ENCODE measurements at regions not wholly inside any gene's neighbourhood (a gene's known extent, or its start where the extent isn't known, plus 50 kb on each side); places are given as distances from the start of the nearest gene placed in this dataset.

- TF ChIP-seq, protein P1, sequence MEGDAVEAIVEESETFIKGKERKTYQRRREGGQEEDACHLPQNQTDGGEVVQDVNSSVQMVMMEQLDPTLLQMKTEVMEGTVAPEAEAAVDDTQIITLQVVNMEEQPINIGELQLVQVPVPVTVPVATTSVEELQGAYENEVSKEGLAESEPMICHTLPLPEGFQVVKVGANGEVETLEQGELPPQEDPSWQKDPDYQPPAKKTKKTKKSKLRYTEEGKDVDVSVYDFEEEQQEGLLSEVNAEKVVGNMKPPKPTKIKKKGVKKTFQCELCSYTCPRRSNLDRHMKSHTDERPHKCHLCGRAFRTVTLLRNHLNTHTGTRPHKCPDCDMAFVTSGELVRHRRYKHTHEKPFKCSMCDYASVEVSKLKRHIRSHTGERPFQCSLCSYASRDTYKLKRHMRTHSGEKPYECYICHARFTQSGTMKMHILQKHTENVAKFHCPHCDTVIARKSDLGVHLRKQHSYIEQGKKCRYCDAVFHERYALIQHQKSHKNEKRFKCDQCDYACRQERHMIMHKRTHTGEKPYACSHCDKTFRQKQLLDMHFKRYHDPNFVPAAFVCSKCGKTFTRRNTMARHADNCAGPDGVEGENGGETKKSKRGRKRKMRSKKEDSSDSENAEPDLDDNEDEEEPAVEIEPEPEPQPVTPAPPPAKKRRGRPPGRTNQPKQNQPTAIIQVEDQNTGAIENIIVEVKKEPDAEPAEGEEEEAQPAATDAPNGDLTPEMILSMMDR (IDR thresholded peaks at IDR 0.05; ENCODE audit: control insufficient read depth, insufficient read depth, low read depth, low read length, missing control alignments), result no peak
- no peak overlapping the region for H3K4me3 ChIP-seq (ENCODE audit: control insufficient read depth, low read depth, low read length)
- no peak for DNase-seq (ENCODE audit: low read depth)
Measured at GRCh38 chr4:128477540-128477939, 189.9 kb upstream of the PGRMC2 start.

DNA sequence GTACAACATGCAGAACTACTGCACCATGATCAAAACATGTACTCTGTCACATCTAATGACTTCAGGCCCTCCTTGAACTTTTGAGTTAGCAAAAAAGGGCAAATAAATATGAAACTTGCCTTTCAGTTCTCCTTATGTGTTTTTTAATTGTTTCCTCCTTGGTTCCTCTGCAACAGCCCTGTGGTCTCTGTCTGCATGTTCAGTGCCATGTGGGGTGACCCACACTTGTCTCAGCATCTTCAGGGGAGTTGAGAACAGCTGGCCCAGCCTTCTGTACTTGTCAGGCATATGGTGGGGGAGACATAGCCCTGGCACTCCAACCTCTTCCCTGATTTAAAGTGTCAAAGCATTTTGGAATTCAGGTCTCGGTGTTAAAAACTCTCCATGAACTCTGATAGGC lies 188.0 kb upstream of the PGRMC2 start:
- no peak for DNase-seq (ENCODE audit: low read depth)
- TF ChIP-seq, protein P1 (IDR thresholded peaks at IDR 0.05; ENCODE audit: control insufficient read depth, insufficient read depth, low read depth, low read length, missing control alignments), result no peak

GRCh38 chr4:128471576-128471975 lies 184.0 kb upstream of the PGRMC2 start:
- TF ChIP-seq, protein P1 (IDR thresholded peaks at IDR 0.05; ENCODE audit: control insufficient read depth, insufficient read depth, low read depth, low read length, missing control alignments), result no peak
- DNase-seq (ENCODE audit: low read depth), result no peak
- no peak overlapping the region for H3K4me3 ChIP-seq (ENCODE audit: control insufficient read depth, low read depth, low read length)

More for the DNA sequence above, 188.0 kb upstream of the PGRMC2 start:
- no peak overlapping the region for H3K4me3 ChIP-seq (ENCODE audit: control insufficient read depth, low read depth, low read length)

DNA sequence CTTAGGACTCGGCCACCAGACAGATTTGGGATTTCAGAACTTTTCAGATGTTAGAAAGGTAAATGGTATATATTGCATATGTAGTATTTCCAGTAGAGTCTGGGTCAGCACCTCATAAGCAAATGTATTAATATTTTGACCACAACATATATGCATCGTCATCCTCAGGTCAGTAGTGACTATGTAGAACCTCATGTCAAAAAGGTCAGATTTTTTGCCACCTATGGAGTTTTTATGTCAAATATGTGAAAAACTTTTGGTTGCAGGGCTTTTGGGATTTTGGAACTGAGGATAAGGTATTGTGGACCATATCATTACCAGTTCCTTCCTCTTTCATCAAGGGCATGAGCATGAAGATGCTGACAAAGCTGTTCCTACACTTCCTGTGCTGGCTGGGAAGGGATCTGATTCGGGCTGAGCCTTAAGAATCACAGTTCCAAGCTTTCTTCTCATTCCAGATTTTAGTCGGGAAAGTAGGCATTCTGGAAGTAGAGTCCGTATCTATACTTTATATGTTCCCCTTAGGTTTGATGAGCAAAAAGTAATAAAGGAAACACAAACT lies 183.0 kb upstream of the PGRMC2 start:
- no peak overlapping the region for H3K4me3 ChIP-seq (ENCODE audit: control insufficient read depth, low read depth, low read length)
- no peak for DNase-seq (ENCODE audit: low read depth)
- TF ChIP-seq, protein P1 (IDR thresholded peaks at IDR 0.05; ENCODE audit: control insufficient read depth, insufficient read depth, low read depth, low read length, missing control alignments), result no peak

DNA sequence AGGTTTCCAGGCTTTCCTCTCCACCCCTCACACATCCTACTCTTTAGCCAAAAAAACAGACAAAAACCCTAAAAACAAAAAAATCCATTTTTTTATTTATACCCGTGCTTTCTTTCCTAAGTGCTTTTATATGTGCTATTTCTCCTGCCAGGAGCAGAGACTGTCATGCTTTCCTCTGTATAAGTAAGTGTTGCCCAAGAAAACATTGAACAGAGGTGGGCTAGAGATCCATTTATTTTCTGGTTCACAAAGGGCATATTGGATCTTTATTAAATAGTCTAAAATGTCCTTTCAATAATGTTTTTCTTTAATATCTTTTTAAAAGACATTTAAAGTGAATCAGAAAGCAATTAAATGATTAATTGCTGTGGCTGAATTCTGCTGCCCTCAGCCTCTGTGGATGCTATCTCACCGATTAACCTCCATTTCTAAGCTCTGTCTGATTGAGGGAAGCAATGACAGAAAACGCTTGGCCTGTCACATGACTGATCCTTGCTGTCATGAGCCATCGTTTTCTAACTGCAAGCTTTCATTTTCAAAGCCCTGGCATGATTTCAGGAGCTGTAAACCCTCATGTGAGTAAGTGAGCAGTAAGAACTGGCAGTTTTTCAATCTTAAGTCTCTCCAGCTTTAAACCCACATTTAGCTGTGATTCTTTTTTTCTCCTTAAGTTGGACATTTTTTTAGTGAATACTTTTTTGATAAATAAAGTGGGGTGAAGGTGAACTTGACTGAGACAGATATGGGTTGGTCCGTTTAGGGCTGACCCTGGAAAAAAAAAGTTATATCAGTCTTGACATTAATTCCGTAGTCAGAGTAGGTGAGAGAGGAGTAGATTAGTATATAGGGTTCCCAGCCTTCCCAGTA lies 180.7 kb upstream of the PGRMC2 start:
- peak; percentile 93 for DNase-seq (ENCODE audit: low read depth)
- TF ChIP-seq, protein P1 (IDR thresholded peaks at IDR 0.05; ENCODE audit: control insufficient read depth, insufficient read depth, low read depth, low read length, missing control alignments), result no peak
- no peak overlapping the region for H3K4me3 ChIP-seq (ENCODE audit: control insufficient read depth, low read depth, low read length)

GRCh38 chr4:128465523-128465922 lies 177.9 kb upstream of the PGRMC2 start:
- no peak for DNase-seq (ENCODE audit: low read depth)
- TF ChIP-seq, protein P1 (IDR thresholded peaks at IDR 0.05; ENCODE audit: control insufficient read depth, insufficient read depth, low read depth, low read length, missing control alignments), result no peak
- no peak overlapping the region for H3K4me3 ChIP-seq (ENCODE audit: control insufficient read depth, low read depth, low read length)

All from AG09309 (cell line).